ENCODE measurements at regions not wholly inside any gene's neighbourhood (a gene's known extent, or its start where the extent isn't known, plus 50 kb on each side); places are given as distances from the start of the nearest gene placed in this dataset.
"Not testable (repeated sequence)": the region's sequence is repeated elsewhere in the genome, so short reads cannot be mapped to it uniquely, and the experiment has no call there.

DNA sequence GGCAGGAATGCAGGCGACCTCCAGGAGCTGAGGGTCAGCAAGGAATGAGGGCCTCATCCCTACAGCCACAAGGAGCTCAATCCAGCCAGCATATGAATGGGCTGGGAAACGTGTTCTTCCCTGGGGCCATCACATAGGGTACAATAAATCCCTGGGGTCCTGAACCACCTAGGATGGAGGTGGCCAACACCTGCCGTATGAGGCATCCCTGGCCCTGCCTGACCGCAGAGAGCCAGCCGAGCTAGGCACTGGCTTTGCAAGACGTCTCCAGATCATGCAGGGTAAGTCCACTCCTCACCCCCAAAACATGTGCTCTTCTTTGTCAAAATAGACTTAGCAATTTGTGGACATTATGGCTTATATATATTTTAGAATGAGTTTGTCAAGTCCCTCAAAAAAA is 303.7 kb upstream of the DIO3 start:
- H3K36me3 Mint-ChIP-seq (ENCODE audit: low read depth, unreplicated experiment), result no peaks in the 10 kb centered on the region
- peaks cover 28% of the 10 kb centered on the region for H3K27me3 Mint-ChIP-seq (ENCODE audit: low read depth, unreplicated experiment)
- Histone ChIP-seq H2AFZ (ENCODE audit: low read depth, low read length) (no peak overlapping the region), H3K36me3 (ENCODE audit: insufficient read depth, low read length) (no peaks in the 10 kb centered on the region), H4K20me1 (ENCODE audit: insufficient read depth, low read length) (no peaks in the 10 kb centered on the region), H3K27me3 (ENCODE audit: insufficient read depth, low read length) (no peaks in the 10 kb centered on the region), H3K9ac (ENCODE audit: low read length) (no peak overlapping the region), H3K4me1 (ENCODE audit: insufficient read depth, low read length) (no peaks in the 10 kb centered on the region), H3K4me3 (ENCODE audit: insufficient read depth, low read depth, low read length) (no peak overlapping the region), H3K9me3 (ENCODE audit: insufficient read depth, low read depth, low read length) (no peaks in the 10 kb centered on the region), H3K27ac (ENCODE audit: low read depth, low read length) (no peak overlapping the region), H3K4me2 (ENCODE audit: low read length) (no peak overlapping the region), H3K79me2 (ENCODE audit: insufficient read depth, low read length) (no peaks in the 10 kb centered on the region)
- H3K4me3 Mint-ChIP-seq (ENCODE audit: unreplicated experiment), result no peak overlapping the region
- DNase-seq (ENCODE audit: low read depth) (no peak), FAIRE-seq (no peak)
- no peaks in the 10 kb centered on the region for H3K4me1 Mint-ChIP-seq (ENCODE audit: low read depth, unreplicated experiment)
- no peak overlapping the region for H3K27ac Mint-ChIP-seq (ENCODE audit: unreplicated experiment)
- H3K9me3 Mint-ChIP-seq (ENCODE audit: unreplicated experiment), result peaks cover 7% of the 10 kb centered on the region
- TF ChIP-seq, protein P1, sequence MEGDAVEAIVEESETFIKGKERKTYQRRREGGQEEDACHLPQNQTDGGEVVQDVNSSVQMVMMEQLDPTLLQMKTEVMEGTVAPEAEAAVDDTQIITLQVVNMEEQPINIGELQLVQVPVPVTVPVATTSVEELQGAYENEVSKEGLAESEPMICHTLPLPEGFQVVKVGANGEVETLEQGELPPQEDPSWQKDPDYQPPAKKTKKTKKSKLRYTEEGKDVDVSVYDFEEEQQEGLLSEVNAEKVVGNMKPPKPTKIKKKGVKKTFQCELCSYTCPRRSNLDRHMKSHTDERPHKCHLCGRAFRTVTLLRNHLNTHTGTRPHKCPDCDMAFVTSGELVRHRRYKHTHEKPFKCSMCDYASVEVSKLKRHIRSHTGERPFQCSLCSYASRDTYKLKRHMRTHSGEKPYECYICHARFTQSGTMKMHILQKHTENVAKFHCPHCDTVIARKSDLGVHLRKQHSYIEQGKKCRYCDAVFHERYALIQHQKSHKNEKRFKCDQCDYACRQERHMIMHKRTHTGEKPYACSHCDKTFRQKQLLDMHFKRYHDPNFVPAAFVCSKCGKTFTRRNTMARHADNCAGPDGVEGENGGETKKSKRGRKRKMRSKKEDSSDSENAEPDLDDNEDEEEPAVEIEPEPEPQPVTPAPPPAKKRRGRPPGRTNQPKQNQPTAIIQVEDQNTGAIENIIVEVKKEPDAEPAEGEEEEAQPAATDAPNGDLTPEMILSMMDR (IDR thresholded peaks at IDR 0.05; ENCODE audit: insufficient read depth, low read depth, low read length), result no peak
- no peak for TF ChIP-seq EZH2 (IDR thresholded peaks at IDR 0.05; ENCODE audit: insufficient read depth, low read length)

DNA sequence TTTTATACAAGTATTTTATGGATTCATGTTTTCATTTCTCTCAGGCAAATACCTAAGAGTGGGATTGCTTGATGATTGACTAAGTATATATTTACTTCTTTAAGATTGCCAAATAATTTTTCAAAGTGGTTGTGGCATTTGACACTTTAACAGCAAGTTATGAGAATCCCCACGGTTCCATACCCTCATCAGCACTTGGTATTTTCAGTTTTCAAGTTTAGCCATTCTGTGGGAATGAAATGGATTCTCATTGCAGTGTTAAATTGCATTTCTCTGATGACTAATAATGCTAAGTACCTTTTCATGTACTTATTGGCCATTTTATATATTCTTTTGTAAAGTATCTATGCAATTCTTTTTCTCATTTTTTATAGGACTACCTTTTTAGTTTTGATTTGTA is 301.5 kb upstream of the DIO3 start:
- Histone ChIP-seq H3K27ac (ENCODE audit: low read depth, low read length) (no peak overlapping the region), H3K9ac (ENCODE audit: low read length) (no peak overlapping the region), H3K9me3 (ENCODE audit: insufficient read depth, low read depth, low read length) (no peaks in the 10 kb centered on the region), H3K4me1 (ENCODE audit: insufficient read depth, low read length) (no peaks in the 10 kb centered on the region), H3K4me3 (ENCODE audit: insufficient read depth, low read depth, low read length) (no peak overlapping the region), H3K79me2 (ENCODE audit: insufficient read depth, low read length) (no peaks in the 10 kb centered on the region), H4K20me1 (ENCODE audit: insufficient read depth, low read length) (no peaks in the 10 kb centered on the region), H3K27me3 (ENCODE audit: insufficient read depth, low read length) (peaks cover 3% of the 10 kb centered on the region), H3K4me2 (ENCODE audit: low read length) (no peak overlapping the region), H3K36me3 (ENCODE audit: insufficient read depth, low read length) (no peaks in the 10 kb centered on the region), H2AFZ (ENCODE audit: low read depth, low read length) (no peak overlapping the region)
- FAIRE-seq, result no peak
- no peaks in the 10 kb centered on the region for H3K4me1 Mint-ChIP-seq (ENCODE audit: low read depth, unreplicated experiment)
- DNase-seq (ENCODE audit: low read depth), result no peak
- H3K4me3 Mint-ChIP-seq (ENCODE audit: unreplicated experiment), result no peak overlapping the region
- H3K9me3 Mint-ChIP-seq (ENCODE audit: unreplicated experiment), result peaks cover 7% of the 10 kb centered on the region
- TF ChIP-seq, protein P1 (IDR thresholded peaks at IDR 0.05; ENCODE audit: insufficient read depth, low read depth, low read length), result no peak
- TF ChIP-seq EZH2 (IDR thresholded peaks at IDR 0.05; ENCODE audit: insufficient read depth, low read length), result no peak
- no peaks in the 10 kb centered on the region for H3K36me3 Mint-ChIP-seq (ENCODE audit: low read depth, unreplicated experiment)
- no peak overlapping the region for H3K27ac Mint-ChIP-seq (ENCODE audit: unreplicated experiment)
- peaks cover 19% of the 10 kb centered on the region for H3K27me3 Mint-ChIP-seq (ENCODE audit: low read depth, unreplicated experiment)

DNA sequence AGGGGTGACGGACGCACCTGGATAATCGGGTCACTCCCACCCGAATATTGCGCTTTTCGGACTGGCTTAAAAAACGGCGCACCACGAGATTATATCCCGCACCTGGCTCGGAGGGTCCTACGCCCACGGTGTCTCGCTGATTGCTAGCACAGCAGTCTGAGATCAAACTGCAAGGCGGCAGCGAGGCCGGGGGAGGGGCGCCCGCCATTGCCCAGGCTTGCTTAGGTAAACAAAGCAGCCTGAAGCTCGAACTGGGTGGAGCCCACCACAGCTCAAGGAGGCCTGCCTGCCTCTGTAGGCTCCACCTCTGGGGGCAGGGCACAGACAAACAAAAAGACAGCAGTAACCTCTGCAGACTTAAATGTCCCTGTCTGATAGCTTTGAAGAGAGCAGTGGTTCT is 294.9 kb upstream of the DIO3 start:
- H3K36me3 ChIP-seq (ENCODE audit: insufficient read depth, low read length); H3K4me3 Mint-ChIP-seq (ENCODE audit: unreplicated experiment); DNase-seq (ENCODE audit: low read depth); H3K4me1 ChIP-seq (ENCODE audit: insufficient read depth, low read length); H3K4me3 ChIP-seq (ENCODE audit: insufficient read depth, low read depth, low read length); H3K27me3 ChIP-seq (ENCODE audit: insufficient read depth, low read length); H3K79me2 ChIP-seq (ENCODE audit: insufficient read depth, low read length); H3K27ac ChIP-seq (ENCODE audit: low read depth, low read length); H3K27ac Mint-ChIP-seq (ENCODE audit: unreplicated experiment); H3K9ac ChIP-seq (ENCODE audit: low read length); H3K27me3 Mint-ChIP-seq (ENCODE audit: low read depth, unreplicated experiment); H2AFZ ChIP-seq (ENCODE audit: low read depth, low read length); H4K20me1 ChIP-seq (ENCODE audit: insufficient read depth, low read length); H3K4me1 Mint-ChIP-seq (ENCODE audit: low read depth, unreplicated experiment); H3K4me2 ChIP-seq (ENCODE audit: low read length); H3K9me3 Mint-ChIP-seq (ENCODE audit: unreplicated experiment); H3K9me3 ChIP-seq (ENCODE audit: insufficient read depth, low read depth, low read length); FAIRE-seq; H3K36me3 Mint-ChIP-seq (ENCODE audit: low read depth, unreplicated experiment): not testable (repeated sequence)

All from astrocyte (in vitro differentiated cells and primary cell).